Fibroblast of skin of left biceps (primary cell): ENCODE measurements at regions not wholly inside any gene's neighbourhood (a gene's known extent, or its start where the extent isn't known, plus 50 kb on each side); places are given as distances from the start of the nearest gene placed in this dataset.

Experiments used
- DNase-seq, 2 experiments: peaks; one replicate each; pipeline ENCODE4 v3.0.0-alpha.2; 2013; ENCODE audit warnings: low read depth in 2 of 2

DNA sequence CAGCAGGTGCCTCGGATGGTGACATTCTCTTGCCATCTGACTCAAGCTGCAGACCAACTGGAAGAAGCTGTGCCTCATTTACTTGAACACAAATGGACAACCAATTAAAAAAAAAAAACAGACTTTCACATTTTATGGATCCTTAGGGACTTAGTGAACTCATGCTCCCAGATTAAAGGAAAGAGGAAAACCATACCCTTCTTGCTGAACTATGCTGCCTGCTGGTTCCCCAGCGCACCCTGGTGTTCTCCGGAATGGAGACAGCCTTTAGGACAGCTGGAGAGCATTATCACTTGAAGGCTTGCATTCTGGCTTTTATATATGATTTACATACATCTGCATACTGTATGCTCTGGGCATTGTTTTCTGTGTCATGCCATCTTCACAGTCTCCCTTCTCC lies 370.7 kb downstream of the SLC4A3 start:
- peak in 1 of 2 experiments; percentile 39 for DNase-seq

DNA sequence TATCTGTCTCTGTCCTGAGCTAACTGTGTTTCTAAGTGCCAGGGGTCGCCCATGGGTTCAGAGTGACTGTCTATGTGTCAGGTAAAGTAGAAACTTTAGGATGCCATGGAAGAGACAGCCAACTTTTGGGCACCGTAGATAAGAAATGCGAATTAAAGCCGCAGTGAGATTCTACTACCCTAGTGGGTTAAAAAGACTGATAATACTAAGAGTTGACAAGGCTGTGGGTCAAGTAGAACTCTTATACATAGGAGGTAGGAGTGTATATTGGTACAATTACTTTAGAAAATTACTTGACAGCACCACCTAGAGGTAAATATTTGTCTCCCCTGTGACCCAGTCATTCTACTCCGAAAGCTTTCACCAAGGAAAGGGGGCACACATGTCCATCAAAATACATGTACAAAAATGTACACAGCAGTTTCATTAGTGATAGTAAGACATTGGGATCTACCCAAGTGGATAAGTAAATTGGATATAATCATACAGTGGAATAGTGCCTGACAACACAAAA lies 371.3 kb downstream of the SLC4A3 start:
- DNase-seq, result no peak

GRCh38 chr2:220000080-220000479 lies 372.6 kb downstream of the SLC4A3 start:
- no peak for DNase-seq

GRCh38 chr2:220000586-220000985 lies 373.2 kb downstream of the SLC4A3 start:
- no peak for DNase-seq

- peak; percentile 88 to 90 for DNase-seq
Measured at GRCh38 chr2:220001751-220002150, 374.3 kb downstream of the SLC4A3 start.

- no peak for DNase-seq
Measured at GRCh38 chr2:220002251-220002650, 374.8 kb downstream of the SLC4A3 start.

DNA sequence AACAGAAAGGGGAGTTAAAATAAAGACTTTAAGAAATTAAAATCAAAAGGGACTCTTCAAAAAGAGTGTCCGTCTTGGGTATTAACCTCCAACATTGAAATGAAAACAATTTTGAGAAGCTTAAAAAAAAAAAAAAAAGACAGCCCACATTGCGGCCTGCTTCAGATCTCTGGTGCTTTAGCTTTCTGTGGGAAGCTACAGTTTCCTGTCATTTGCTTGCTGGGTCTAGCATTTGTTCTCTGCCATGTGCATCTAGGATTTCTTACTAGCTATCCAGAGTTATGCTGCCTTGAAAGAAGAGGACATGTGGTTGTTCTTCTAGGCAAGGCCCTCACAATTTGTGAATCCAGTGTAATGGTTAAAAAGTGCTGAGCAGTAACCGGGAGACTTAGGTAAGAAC lies 375.3 kb downstream of the SLC4A3 start:
- DNase-seq, result no peak

GRCh38 chr2:220005362-220005761 lies 377.9 kb downstream of the SLC4A3 start:
- DNase-seq, result no peak

- DNase-seq, result no peak
Measured at GRCh38 chr2:220006152-220006621, 378.8 kb downstream of the SLC4A3 start.

DNA sequence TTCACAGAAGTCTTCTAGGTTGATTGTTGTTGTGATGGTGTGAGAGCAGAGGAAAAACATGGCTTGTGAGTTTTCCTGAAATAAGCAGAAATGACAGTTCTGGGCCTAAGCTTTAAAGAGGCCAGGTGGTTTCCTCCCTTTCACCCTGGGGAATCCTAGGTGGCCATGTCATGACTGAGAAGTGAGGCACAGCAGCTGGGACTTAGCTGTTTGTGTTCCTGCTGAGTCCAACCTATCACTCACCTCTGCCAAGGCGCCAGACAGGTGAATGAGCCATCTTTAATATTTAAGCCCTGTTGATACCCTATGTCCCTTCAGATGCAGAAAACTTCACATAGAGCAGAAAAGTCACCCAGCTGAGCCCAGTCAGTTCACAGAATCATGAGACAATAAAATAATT lies 384.4 kb downstream of the SLC4A3 start:
- DNase-seq, result no peak

- DNase-seq, result no peak
Measured at GRCh38 chr2:220014961-220015360, 387.5 kb downstream of the SLC4A3 start.

DNA sequence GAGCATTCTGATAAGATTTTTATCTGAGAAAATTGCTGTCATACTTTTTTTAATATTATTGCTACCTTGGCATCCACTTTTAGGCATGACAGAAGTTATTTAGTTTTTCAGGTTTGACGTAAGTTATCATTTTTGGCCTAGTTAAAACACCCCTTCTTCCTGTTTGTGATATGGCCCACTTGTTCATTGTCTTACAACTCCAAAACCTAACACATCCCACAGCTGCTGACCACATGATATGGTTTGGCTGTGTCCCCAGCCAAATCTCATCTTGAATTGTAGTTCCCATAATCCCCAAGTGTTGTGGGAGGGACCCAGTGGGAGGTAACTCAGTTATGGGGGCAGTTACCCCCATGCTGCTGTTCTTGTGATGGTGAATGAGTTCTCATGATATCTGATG lies 388.1 kb downstream of the SLC4A3 start:
- no peak for DNase-seq

GRCh38 chr2:220025207-220025606 lies 397.8 kb downstream of the SLC4A3 start:
- DNase-seq, result no peak

- no peak for DNase-seq
Measured at GRCh38 chr2:220029013-220029412, 401.6 kb downstream of the SLC4A3 start.

DNA sequence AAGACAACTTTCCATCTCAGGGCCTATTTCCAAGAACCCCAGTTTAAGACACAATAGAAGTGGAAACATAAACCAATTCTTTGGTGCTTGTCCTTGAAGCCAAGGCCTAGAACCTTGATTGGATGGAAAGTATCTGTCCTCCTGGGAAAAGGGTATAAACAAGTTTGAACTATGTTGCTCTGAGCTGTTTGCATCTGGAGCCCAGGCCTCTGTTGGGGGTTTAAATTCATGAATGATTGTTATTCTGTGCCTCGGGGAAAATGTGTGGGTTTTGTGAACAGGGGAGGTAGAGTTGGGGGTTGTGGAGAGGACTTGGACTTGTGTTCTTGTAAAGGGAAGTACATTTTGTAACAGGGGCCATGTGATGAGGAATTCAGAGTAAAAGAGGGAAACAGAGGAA lies 406.1 kb downstream of the SLC4A3 start:
- DNase-seq, result peak; percentile 44 to 48

DNA sequence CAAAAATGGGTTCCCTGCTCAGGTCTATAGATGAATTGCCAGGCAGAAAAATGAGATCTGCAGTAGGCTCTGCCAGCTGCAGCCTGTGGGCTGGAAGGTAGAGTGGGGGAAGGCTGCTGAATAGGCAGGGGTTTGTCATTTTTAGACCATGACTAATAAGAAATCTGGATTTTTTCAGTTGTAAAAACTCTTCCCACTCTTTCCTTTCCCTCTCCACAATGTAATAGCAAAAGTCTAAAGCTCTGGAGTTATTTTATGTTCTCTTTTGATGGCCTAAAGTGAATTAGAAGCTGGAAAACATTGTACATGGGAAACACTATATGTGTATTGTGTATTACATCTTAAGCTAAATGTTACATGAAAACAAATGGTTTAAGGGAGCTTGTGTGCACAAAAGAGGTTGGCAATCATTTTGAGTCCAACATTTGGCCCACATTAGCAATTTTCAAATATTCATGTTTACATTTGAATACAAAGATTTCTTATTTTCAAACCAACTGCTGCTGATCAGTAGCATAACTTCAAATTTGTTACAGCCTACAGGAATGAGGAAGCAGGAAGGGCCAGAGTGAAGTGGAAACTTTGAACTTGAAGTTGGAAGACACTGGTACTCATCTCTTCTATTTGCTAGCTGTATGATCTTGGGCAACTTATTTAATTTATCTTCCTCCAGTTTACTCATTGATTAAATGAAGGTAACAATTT lies 407.1 kb downstream of the SLC4A3 start:
- peak; percentile 43 to 50 for DNase-seq

- DNase-seq, result no peak
Measured at GRCh38 chr2:220036431-220036830, 409.0 kb downstream of the SLC4A3 start.

DNA sequence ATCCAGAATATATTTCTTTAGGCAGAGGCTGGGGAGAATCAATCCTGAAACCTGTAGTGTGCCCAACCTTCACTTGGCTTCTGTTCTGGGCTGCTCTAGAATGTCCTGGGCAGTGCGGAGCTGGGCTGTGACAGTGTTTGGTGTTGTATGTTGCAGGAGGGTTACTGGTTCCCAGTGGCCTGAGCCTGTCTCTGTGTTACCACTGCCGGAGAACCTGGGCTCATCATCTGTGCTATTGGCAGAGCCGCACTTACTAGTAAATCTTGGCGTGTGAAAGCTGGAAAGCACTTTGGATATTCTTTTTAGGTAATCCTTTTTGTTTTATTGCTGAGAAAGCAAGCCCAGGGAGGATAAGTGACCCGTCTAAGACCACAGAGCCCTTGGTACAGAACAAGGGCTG lies 412.9 kb downstream of the SLC4A3 start:
- DNase-seq, result no peak

- no peak for DNase-seq
Measured at GRCh38 chr2:220041447-220041846, 414.0 kb downstream of the SLC4A3 start.

DNA sequence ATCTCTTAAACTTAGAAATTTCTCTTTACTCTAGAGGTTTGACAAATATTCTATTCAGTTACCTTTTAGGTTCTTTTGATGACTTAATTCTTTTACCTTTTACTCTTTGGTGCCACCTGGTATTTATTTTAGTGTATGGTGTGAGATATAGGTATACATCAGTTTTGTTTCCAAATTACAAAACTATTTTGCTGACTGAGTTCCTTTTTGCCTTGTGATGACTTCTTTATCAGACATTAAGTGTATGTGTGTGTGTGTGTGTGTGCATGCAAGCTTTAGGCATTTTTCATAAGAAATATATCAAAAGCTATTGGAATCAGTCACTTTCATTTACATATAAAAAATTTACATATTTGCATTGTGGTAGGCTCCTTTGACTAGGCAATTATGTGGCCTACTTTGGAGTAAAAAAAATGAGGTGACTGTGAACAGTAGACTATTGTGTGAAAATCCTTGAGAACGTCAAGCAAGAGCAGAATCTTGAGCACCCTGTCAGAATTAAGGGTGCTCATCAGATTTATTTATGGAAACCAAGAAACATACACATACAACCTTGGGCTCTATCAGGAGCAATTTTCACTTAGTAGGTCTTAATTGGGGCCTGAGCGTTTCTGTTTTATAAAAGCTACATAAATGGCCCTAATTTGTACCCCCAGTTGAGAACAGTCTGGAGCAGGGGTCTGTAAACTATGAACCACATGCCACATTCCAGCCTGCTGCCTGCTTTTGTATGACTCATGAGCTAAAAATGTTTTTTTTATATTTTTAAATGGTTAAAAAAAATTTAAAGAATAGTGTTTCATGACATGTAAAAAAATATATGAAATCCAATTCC lies 415.9 kb downstream of the SLC4A3 start:
- no peak for DNase-seq

DNA sequence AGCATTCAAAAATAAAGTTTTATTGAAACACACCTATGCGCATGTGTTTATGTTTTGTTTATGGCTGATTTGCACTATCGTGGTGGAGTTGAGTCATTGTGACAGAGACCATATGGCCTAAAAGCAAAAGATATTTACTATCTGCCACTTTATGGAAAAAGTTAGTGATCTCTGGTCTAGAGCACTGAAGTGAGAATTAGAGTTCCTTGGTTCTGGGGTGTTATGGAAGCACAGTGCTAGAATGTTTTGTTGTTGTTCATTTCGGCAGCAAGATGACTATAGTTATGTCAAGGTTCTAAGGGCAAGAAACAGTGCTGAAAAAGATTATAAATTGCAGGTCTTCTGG lies 416.5 kb downstream of the SLC4A3 start:
- no peak for DNase-seq

DNA sequence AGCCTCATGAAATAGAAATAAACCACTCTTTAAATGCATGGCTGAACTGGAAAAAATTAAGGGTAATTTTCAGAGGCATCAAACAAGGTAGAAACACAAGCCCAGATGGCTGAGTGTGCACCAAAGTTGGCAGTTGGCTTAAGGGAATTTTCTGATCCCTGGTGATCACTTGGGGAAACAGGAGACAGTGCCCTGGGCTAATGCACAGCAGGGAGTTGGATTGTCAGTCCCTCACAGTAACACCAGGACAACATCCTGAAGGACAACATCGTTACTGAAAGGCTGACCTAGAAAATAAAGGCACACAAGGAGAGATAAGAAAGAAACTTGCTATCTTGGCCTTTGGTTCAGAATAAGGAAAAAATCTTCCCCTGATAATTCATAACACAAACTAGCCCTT lies 417.0 kb downstream of the SLC4A3 start:
- DNase-seq, result no peak

DNA sequence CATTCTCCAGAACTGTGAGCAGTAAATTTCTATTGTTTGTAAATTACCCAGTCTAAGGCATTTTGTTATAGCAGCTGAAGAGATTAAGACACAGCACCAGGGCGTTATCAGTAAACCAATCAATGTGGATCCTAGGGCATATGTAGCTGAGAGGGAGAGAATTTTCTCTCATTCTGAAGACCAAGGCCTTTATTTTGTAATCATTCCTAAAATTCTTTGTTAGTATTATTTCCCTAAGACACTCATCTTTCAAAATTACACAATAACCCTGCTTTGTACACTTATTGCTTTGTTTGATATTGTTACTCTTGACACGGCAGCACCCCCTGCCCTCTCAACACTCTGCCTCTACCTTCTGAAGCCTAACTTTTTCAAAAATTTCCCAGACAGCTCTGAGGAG lies 419.1 kb downstream of the SLC4A3 start:
- DNase-seq, result no peak
